ENCODE measurements at regions not wholly inside any gene's neighbourhood (a gene's known extent, or its start where the extent isn't known, plus 50 kb on each side); places are given as distances from the start of the nearest gene placed in this dataset.

DNA sequence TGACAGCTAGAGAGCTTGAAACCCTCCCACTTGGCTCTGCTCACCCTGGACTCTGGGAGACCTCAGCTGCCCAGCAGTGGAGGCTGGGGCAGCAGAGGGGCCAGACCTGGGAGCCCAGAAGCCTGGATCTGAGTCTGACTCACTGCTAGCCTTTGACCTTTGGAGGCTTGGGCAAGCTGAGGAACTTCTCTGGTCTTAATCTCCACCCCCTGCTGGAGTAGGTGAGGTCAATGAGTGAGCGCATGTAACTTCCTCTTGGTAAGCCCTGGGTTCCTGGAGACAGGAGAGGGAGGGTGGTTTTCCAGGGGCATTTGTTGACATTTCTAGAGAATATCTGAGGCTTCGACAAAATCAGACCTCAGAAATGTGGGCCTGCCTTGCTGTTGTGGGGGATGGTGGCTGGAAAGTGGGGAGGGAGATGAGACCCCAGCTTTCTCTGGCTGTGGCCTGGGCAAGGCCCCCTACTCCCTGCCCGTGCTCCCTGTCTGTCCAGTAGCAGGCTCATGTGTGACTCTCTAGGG lies 73.0 kb upstream of the YWHAQ start:
- Histone ChIP-seq H3K14ac (ENCODE audit: low read length in 2 of 2) (no peak overlapping the region), H3K4me1 (ENCODE audit: control insufficient read depth, insufficient read depth, low read depth, low read length) (peaks cover 14% of the 10 kb centered on the region), H3K9ac (ENCODE audit: low read length) (peak overlapping the region; percentile 33), H3K4me3 (ENCODE audit: insufficient read depth in 1 of 2, low read depth in 1 of 2, low read length in 2 of 2) (peak overlapping the region in 1 of 2 experiments; percentile 23), H4K91ac (ENCODE audit: low read length) (peak overlapping the region; percentile 96), H2AFZ (ENCODE audit: low read depth, low read length) (no peak overlapping the region), H2BK12ac (ENCODE audit: low read length in 2 of 2) (peak overlapping the region; percentile 96 to 98), H2AK5ac (ENCODE audit: low read length, severe bottlenecking) (peak overlapping the region; percentile 76), H2BK120ac (ENCODE audit: low read depth, low read length) (peak overlapping the region; percentile 80), H3K4me2 (ENCODE audit: low read length, poor library complexity, severe bottlenecking) (no peak overlapping the region), H3K27me3 (ENCODE audit: control insufficient read depth in 1 of 2, insufficient read depth in 1 of 2, low read length in 2 of 2) (no peaks in the 10 kb centered on the region), H3K23ac (ENCODE audit: low read length in 2 of 2) (peak overlapping the region; percentile 49 to 81), H3K79me1 (replicated peaks; ENCODE audit: low read length, poor library complexity, severe bottlenecking) (no peaks in the 10 kb centered on the region), H3K18ac (ENCODE audit: low read depth in 1 of 2, low read length in 2 of 2) (peak overlapping the region; percentile 97 to 98), H3K36me3 (ENCODE audit: control insufficient read depth in 1 of 2, insufficient read depth in 2 of 2, low read depth in 1 of 2, low read length in 2 of 2) (no peaks in the 10 kb centered on the region), H2BK15ac (ENCODE audit: low read depth, poor library complexity, severe bottlenecking) (peak overlapping the region; percentile 91), H2BK5ac (ENCODE audit: low read depth, low read length, poor library complexity, severe bottlenecking) (no peak overlapping the region), H3K27ac (ENCODE audit: low read length, poor library complexity, severe bottlenecking) (peak overlapping the region; percentile 31), H4K8ac (ENCODE audit: low read length) (peak overlapping the region; percentile 92), H3K4ac (ENCODE audit: low read depth in 1 of 2, low read length in 2 of 2) (peak overlapping the region; percentile 82 to 90), H3K9me3 (ENCODE audit: control insufficient read depth, low read length) (no peaks in the 10 kb centered on the region)
- WGBS = 0% methylated on average over 1 of the region's 3 CpGs
- DNase-seq = peak; percentile 98

DNA sequence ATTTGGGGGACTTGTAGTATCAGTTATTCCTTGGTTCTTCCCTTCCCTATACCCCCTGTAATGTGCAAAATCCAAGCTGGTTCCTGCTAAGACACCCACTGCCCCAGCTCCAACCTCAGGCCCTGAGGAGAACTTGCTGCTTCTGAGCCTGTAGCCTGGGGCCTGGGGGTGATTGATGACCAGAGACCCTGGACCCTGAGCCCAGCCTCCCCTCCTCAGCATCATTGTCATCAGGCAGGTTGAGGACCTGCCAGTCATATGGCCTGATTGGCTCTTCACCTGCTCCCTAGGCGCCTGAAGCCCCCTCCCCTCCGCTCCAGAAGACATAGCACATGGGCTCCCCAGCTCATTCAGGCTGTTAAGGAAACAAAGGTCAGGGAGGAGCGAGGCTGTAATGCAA lies 73.8 kb upstream of the YWHAQ start:
- peak overlapping the region; percentile 73 for H4K8ac ChIP-seq (ENCODE audit: low read length)
- no peak for DNase-seq

DNA sequence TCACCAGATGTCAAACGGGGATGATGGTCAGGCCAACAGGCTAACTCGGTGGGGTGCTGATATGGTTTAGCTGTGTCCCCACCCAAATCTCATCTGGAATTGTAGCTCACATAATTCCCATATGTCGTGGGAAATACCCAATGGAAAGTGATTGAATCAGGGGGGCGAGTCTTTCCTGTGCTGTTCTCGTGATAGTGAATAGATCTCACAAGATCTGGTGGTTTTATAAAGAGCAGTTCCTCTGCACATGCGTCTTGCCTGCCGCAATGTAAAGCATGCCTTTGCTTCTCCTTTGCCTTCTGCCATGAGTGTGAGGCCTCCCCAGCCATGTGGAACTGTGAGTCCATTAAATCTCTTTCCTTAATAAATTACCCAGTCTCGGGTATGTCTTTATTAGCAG lies 74.4 kb upstream of the YWHAQ start:
- peaks cover 4% of the 10 kb centered on the region for H3K9me3 ChIP-seq (ENCODE audit: control insufficient read depth, low read length)
- no peak overlapping the region for H3K27ac ChIP-seq (ENCODE audit: low read length, poor library complexity, severe bottlenecking)
- H3K4ac ChIP-seq (ENCODE audit: low read depth in 1 of 2, low read length in 2 of 2) = no peak overlapping the region
- no peak overlapping the region for H2AFZ ChIP-seq (ENCODE audit: low read depth, low read length)
- no peak overlapping the region for H2AK5ac ChIP-seq (ENCODE audit: low read length, severe bottlenecking)
- H4K8ac ChIP-seq (ENCODE audit: low read length) = no peak overlapping the region
- no peak for DNase-seq
- WGBS = 90% methylated on average over 7 of the region's 8 CpGs
- H2BK120ac ChIP-seq (ENCODE audit: low read depth, low read length) = no peak overlapping the region
- H3K4me1 ChIP-seq (ENCODE audit: control insufficient read depth, insufficient read depth, low read depth, low read length) = peaks cover 12% of the 10 kb centered on the region
- no peak overlapping the region for H3K23ac ChIP-seq (ENCODE audit: low read length in 2 of 2)
- H3K27me3 ChIP-seq (ENCODE audit: control insufficient read depth in 1 of 2, insufficient read depth in 1 of 2, low read length in 2 of 2) = no peaks in the 10 kb centered on the region
- no peak overlapping the region for H3K4me3 ChIP-seq (ENCODE audit: insufficient read depth in 1 of 2, low read depth in 1 of 2, low read length in 2 of 2)
- H3K4me2 ChIP-seq (ENCODE audit: low read length, poor library complexity, severe bottlenecking) = no peak overlapping the region
- H2BK12ac ChIP-seq (ENCODE audit: low read length in 2 of 2) = peak overlapping the region in 1 of 2 experiments; percentile 97
- H3K36me3 ChIP-seq (ENCODE audit: control insufficient read depth in 1 of 2, insufficient read depth in 2 of 2, low read depth in 1 of 2, low read length in 2 of 2) = no peaks in the 10 kb centered on the region
- H3K14ac ChIP-seq (ENCODE audit: low read length in 2 of 2) = no peak overlapping the region
- H4K91ac ChIP-seq (ENCODE audit: low read length) = no peak overlapping the region
- no peak overlapping the region for H2BK15ac ChIP-seq (ENCODE audit: low read depth, poor library complexity, severe bottlenecking)
- peak overlapping the region in 1 of 2 experiments; percentile 67 for H3K18ac ChIP-seq (ENCODE audit: low read depth in 1 of 2, low read length in 2 of 2)
- H2BK5ac ChIP-seq (ENCODE audit: low read depth, low read length, poor library complexity, severe bottlenecking) = no peak overlapping the region
- no peaks in the 10 kb centered on the region for H3K79me1 ChIP-seq (replicated peaks; ENCODE audit: low read length, poor library complexity, severe bottlenecking)
- H3K9ac ChIP-seq (ENCODE audit: low read length) = no peak overlapping the region

More for the DNA sequence above, 73.8 kb upstream of the YWHAQ start:
- H3K9ac ChIP-seq (ENCODE audit: low read length) = no peak overlapping the region
- no peak overlapping the region for H2BK5ac ChIP-seq (ENCODE audit: low read depth, low read length, poor library complexity, severe bottlenecking)
- H3K4me1 ChIP-seq (ENCODE audit: control insufficient read depth, insufficient read depth, low read depth, low read length) = peaks cover 12% of the 10 kb centered on the region
- H3K27ac ChIP-seq (ENCODE audit: low read length, poor library complexity, severe bottlenecking) = no peak overlapping the region
- H3K4me3 ChIP-seq (ENCODE audit: insufficient read depth in 1 of 2, low read depth in 1 of 2, low read length in 2 of 2) = no peak overlapping the region
- peak overlapping the region; percentile 96 to 97 for H2BK12ac ChIP-seq (ENCODE audit: low read length in 2 of 2)
- peak overlapping the region; percentile 15 for H2AFZ ChIP-seq (ENCODE audit: low read depth, low read length)
- peak overlapping the region in 1 of 2 experiments; percentile 87 for H3K14ac ChIP-seq (ENCODE audit: low read length in 2 of 2)
- peak overlapping the region; percentile 69 to 76 for H3K4ac ChIP-seq (ENCODE audit: low read depth in 1 of 2, low read length in 2 of 2)
- no peaks in the 10 kb centered on the region for H3K36me3 ChIP-seq (ENCODE audit: control insufficient read depth in 1 of 2, insufficient read depth in 2 of 2, low read depth in 1 of 2, low read length in 2 of 2)
- H3K23ac ChIP-seq (ENCODE audit: low read length in 2 of 2) = peak overlapping the region in 1 of 2 experiments; percentile 18
- H4K91ac ChIP-seq (ENCODE audit: low read length) = peak overlapping the region; percentile 87
- H3K27me3 ChIP-seq (ENCODE audit: control insufficient read depth in 1 of 2, insufficient read depth in 1 of 2, low read length in 2 of 2) = no peaks in the 10 kb centered on the region
- no peaks in the 10 kb centered on the region for H3K79me1 ChIP-seq (replicated peaks; ENCODE audit: low read length, poor library complexity, severe bottlenecking)
- H2BK15ac ChIP-seq (ENCODE audit: low read depth, poor library complexity, severe bottlenecking) = peak overlapping the region; percentile 96
- H2BK120ac ChIP-seq (ENCODE audit: low read depth, low read length) = peak overlapping the region; percentile 27
- H2AK5ac ChIP-seq (ENCODE audit: low read length, severe bottlenecking) = peak overlapping the region; percentile 18
- H3K4me2 ChIP-seq (ENCODE audit: low read length, poor library complexity, severe bottlenecking) = no peak overlapping the region
- peaks cover under 1% of the 10 kb centered on the region for H3K9me3 ChIP-seq (ENCODE audit: control insufficient read depth, low read length)
- peak overlapping the region; percentile 1 to 67 for H3K18ac ChIP-seq (ENCODE audit: low read depth in 1 of 2, low read length in 2 of 2)
- WGBS = 93% methylated on average over 3 of the region's 3 CpGs

DNA sequence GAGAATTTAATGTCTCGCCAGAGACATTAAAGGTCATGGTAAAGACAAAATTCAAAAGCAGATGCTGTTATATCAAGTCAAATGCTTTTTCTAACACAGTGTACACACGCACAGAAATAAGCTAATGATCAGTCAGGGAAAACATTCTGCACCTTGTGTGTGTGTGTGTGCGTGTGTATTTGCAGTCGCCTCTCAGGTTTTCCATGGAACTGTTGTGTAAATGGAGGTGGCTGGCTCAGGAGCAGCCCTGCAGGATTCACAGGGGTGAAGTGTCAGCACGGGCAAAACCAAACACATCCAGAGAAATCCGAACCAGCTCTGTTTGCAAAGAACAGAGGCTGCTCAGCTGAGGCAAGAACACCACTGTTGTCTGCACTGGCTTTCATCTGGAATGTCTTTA lies 76.2 kb upstream of the YWHAQ start:
- no peak overlapping the region for H3K27ac ChIP-seq (ENCODE audit: low read length, poor library complexity, severe bottlenecking)
- no peak overlapping the region for H2BK120ac ChIP-seq (ENCODE audit: low read depth, low read length)
- no peaks in the 10 kb centered on the region for H3K79me1 ChIP-seq (replicated peaks; ENCODE audit: low read length, poor library complexity, severe bottlenecking)

More for the DNA sequence above, 76.2 kb upstream of the YWHAQ start:
- H3K27me3 ChIP-seq (ENCODE audit: control insufficient read depth in 1 of 2, insufficient read depth in 1 of 2, low read length in 2 of 2) = no peaks in the 10 kb centered on the region
- peak; percentile 21 for DNase-seq
- peak overlapping the region in 1 of 2 experiments; percentile 7 for H3K4ac ChIP-seq (ENCODE audit: low read depth in 1 of 2, low read length in 2 of 2)
- no peak overlapping the region for H2BK12ac ChIP-seq (ENCODE audit: low read length in 2 of 2)
- no peaks in the 10 kb centered on the region for H3K36me3 ChIP-seq (ENCODE audit: control insufficient read depth in 1 of 2, insufficient read depth in 2 of 2, low read depth in 1 of 2, low read length in 2 of 2)
- WGBS = 57% methylated on average over 6 of the region's 6 CpGs
- H2BK15ac ChIP-seq (ENCODE audit: low read depth, poor library complexity, severe bottlenecking) = no peak overlapping the region
- no peak overlapping the region for H4K91ac ChIP-seq (ENCODE audit: low read length)
- H3K4me3 ChIP-seq (ENCODE audit: insufficient read depth in 1 of 2, low read depth in 1 of 2, low read length in 2 of 2) = no peak overlapping the region
- H3K4me1 ChIP-seq (ENCODE audit: control insufficient read depth, insufficient read depth, low read depth, low read length) = peaks cover 12% of the 10 kb centered on the region
- no peak overlapping the region for H2AK5ac ChIP-seq (ENCODE audit: low read length, severe bottlenecking)
- no peak overlapping the region for H3K18ac ChIP-seq (ENCODE audit: low read depth in 1 of 2, low read length in 2 of 2)
- H2BK5ac ChIP-seq (ENCODE audit: low read depth, low read length, poor library complexity, severe bottlenecking) = no peak overlapping the region
- H3K4me2 ChIP-seq (ENCODE audit: low read length, poor library complexity, severe bottlenecking) = no peak overlapping the region
- peaks cover 4% of the 10 kb centered on the region for H3K9me3 ChIP-seq (ENCODE audit: control insufficient read depth, low read length)
- no peak overlapping the region for H3K9ac ChIP-seq (ENCODE audit: low read length)
- H4K8ac ChIP-seq (ENCODE audit: low read length) = no peak overlapping the region
- no peak overlapping the region for H3K14ac ChIP-seq (ENCODE audit: low read length in 2 of 2)
- H2AFZ ChIP-seq (ENCODE audit: low read depth, low read length) = no peak overlapping the region
- no peak overlapping the region for H3K23ac ChIP-seq (ENCODE audit: low read length in 2 of 2)
